Inflammatory macrophage (primary cell): ENCODE measurements at regions not wholly inside any gene's neighbourhood (a gene's known extent, or its start where the extent isn't known, plus 50 kb on each side); places are given as distances from the start of the nearest gene placed in this dataset.
A peak's percentile ranks its signal among the peaks of the same experiment; 100 is the strongest.
"Not testable (repeated sequence)": the region's sequence is repeated elsewhere in the genome, so short reads cannot be mapped to it uniquely, and the experiment has no call there.

Source experiments
- DNase-seq, 2 donors: peaks; one replicate each; pipeline ENCODE4 v3.0.0-alpha.2; 2020 to 2022

- DNase-seq: no peak
These were observed 269.5 kb upstream of the FOXF1 start for GRCh38 chr16:86240716-86241363.

- DNase-seq: no peak
These were observed 268.6 kb upstream of the FOXF1 start for GRCh38 chr16:86241681-86242080.

- DNase-seq: no peak
These were observed 267.8 kb upstream of the FOXF1 start for GRCh38 chr16:86242244-86243122.

- no peak for DNase-seq
These were observed 267.2 kb upstream of the FOXF1 start for GRCh38 chr16:86243123-86243473.

- no peak for DNase-seq
These were observed 266.7 kb upstream of the FOXF1 start for GRCh38 chr16:86243571-86244154.

GRCh38 chr16:86244158-86244557 lies 266.2 kb upstream of the FOXF1 start:
- DNase-seq: no peak

- no peak for DNase-seq
These were observed 265.4 kb upstream of the FOXF1 start for GRCh38 chr16:86244936-86245335.

GRCh38 chr16:86245351-86245750 lies 265.0 kb upstream of the FOXF1 start:
- no peak for DNase-seq

GRCh38 chr16:86245895-86246294 lies 264.4 kb upstream of the FOXF1 start:
- DNase-seq: peak in 1 of 2 donors; percentile 23

- DNase-seq: no peak
These were observed 261.9 kb upstream of the FOXF1 start for GRCh38 chr16:86248310-86248905.

GRCh38 chr16:86249631-86250030 lies 260.7 kb upstream of the FOXF1 start:
- no peak for DNase-seq

- DNase-seq: no peak
These were observed 258.6 kb upstream of the FOXF1 start for GRCh38 chr16:86251682-86252081.

GRCh38 chr16:86252596-86252995 lies 257.7 kb upstream of the FOXF1 start:
- peak in 1 of 2 donors; percentile 17 for DNase-seq

GRCh38 chr16:86255966-86256365 lies 254.4 kb upstream of the FOXF1 start:
- DNase-seq: no peak

GRCh38 chr16:86256995-86257394 lies 253.3 kb upstream of the FOXF1 start:
- DNase-seq: no peak

- DNase-seq: no peak
These were observed 252.8 kb upstream of the FOXF1 start for GRCh38 chr16:86257546-86257945.

GRCh38 chr16:86258713-86259112 lies 251.6 kb upstream of the FOXF1 start:
- no peak for DNase-seq

- DNase-seq: no peak
These were observed 250.8 kb upstream of the FOXF1 start for GRCh38 chr16:86259499-86259898.

- peak in 1 of 2 donors; percentile 10 for DNase-seq
These were observed 248.9 kb upstream of the FOXF1 start for GRCh38 chr16:86261379-86261778.

GRCh38 chr16:86267657-86268056 lies 242.7 kb upstream of the FOXF1 start:
- DNase-seq: not testable (repeated sequence)

GRCh38 chr16:86270696-86271095 lies 239.6 kb upstream of the FOXF1 start:
- DNase-seq: no peak

GRCh38 chr16:86272744-86273143 lies 237.6 kb upstream of the FOXF1 start:
- DNase-seq: no peak

- no peak for DNase-seq
These were observed 233.1 kb upstream of the FOXF1 start for GRCh38 chr16:86277221-86277620.
